IPS-18a (cell line): ENCODE measurements at regions not wholly inside any gene's neighbourhood (a gene's known extent, or its start where the extent isn't known, plus 50 kb on each side); places are given as distances from the start of the nearest gene placed in this dataset.
"Not testable (repeated sequence)": the region's sequence is repeated elsewhere in the genome, so short reads cannot be mapped to it uniquely, and the experiment has no call there.

Experiments used
- H3K27ac ChIP-seq: one replicate; pipeline ENCODE4 v1.5.1; 2013; ENCODE audit warnings: low read length
- H3K27me3 ChIP-seq: one replicate; pipeline ENCODE4 v1.6.1; 2013; ENCODE audit warnings: mild to moderate bottlenecking, low read length; ENCODE audit not compliant: control insufficient read depth, insufficient read depth
- H3K36me3 ChIP-seq: one replicate; pipeline ENCODE4 v1.6.1; 2013; ENCODE audit warnings: low read depth, low read length; ENCODE audit not compliant: control insufficient read depth
- H3K4me1 ChIP-seq: one replicate; pipeline ENCODE4 v1.6.1; 2013; ENCODE audit warnings: low read depth, low read length; ENCODE audit not compliant: control insufficient read depth
- H3K4me3 ChIP-seq: one replicate; pipeline ENCODE4 v1.5.1; 2013; ENCODE audit warnings: low read length
- H3K9ac ChIP-seq: one replicate; pipeline ENCODE4 v1.6.1; 2013; ENCODE audit warnings: mild to moderate bottlenecking, low read length, moderate library complexity
- H3K9me3 ChIP-seq: one replicate; pipeline ENCODE4 v1.6.1; 2013; ENCODE audit warnings: low read depth, low read length; ENCODE audit not compliant: control insufficient read depth

DNA sequence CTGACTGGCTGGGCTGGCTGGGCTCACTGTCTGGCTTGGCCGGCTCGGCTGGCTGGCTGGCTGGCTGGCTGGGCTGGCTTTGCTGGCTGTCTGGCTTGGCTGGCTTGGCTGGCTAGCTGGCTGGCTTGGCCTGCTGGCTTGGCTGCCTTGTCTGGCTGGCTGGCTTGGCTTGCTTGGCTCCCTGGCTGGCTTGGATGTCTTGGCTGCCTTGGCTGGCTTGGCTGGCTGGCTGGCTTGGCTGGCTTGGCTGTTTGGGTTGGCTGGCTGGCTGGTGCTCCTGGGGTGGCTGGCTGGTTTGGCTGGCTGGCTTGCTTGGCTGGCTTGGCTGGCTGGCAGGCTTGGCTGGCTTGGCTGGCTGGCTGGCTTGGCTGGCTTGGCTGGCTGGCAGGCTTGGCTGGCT is 2836.9 kb downstream of the RPIA start:
- not testable (repeated sequence) for H3K27me3 ChIP-seq, H3K36me3 ChIP-seq, H3K9me3 ChIP-seq, H3K4me1 ChIP-seq, H3K4me3 ChIP-seq, H3K9ac ChIP-seq, H3K27ac ChIP-seq

DNA sequence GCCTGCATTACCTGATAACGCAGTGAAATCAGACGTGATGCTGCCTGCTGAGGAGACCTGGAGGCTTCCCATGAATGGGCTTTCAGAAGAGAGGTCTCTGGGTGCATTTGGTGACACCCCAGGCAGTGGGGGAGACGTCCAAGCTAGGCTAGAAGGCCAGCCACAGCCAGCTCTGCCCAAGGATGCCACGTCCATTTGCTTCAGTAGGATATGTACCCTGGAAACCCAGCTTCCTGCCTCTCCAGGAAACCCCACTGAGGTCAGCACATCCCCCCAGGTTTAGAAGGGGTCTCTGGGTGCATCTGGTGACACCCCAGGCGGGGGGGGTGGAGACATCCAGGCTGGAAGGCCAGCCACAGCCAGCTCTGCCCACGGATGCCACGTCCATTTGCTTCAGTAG is 2844.6 kb downstream of the RPIA start:
- H3K9ac ChIP-seq, H3K4me1 ChIP-seq, H3K27me3 ChIP-seq, H3K27ac ChIP-seq, H3K36me3 ChIP-seq, H3K9me3 ChIP-seq, H3K4me3 ChIP-seq: not testable (repeated sequence)

DNA sequence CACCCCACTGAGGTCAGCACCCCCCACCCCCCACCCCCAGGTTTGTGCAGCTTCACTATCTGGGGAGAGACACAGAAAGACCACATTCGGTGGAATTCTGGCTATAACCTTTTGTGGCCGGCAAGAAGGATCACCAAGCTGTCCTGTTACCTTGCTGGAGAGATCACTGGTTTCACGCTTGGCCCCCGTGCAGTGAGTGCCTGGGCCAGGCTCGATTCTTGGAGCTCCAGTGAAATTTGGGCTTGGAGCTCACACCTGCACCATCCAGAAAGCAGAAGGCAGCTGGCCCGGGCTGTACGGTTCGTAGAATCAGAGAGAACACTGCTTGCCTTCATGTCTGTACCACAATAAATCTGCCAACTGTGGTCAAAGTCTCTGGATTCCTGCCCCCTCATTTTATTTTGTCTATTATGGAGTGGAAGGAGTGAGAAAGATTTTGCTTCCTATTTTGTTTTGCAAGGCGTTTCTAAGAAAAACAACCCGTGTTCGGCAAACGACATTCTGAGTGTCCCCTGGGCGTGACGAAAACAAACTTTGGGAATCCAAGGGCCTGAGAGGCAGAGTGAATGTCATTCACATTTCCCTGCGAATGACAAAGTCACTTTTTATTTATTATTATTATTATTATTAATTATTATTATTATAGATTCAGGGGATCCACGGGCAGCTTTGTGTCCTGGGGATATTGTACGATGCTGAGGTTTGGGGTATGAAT is 2845.2 kb downstream of the RPIA start:
- H3K27ac ChIP-seq, H3K9ac ChIP-seq, H3K4me3 ChIP-seq, H3K9me3 ChIP-seq, H3K36me3 ChIP-seq, H3K27me3 ChIP-seq, H3K4me1 ChIP-seq: not testable (repeated sequence)

DNA sequence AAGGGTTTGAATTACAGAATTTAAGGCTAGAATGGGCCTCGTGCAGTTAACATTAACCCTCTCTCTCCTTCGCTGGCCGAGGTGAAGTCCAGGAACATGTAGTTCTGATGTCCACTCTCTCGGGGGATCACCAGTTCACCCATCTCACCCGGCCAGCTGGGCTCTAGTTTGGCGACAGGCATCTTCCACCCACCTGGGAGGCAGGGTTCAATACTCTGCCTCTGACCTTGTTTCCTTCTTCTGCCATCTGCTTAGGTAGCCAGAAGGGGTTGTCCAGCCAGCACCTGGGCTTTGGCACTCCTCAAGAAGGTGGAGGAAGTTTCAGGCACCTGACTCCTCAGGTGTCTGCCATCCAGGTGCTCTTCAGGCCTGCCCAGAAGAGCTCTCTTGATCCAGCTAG is 2857.8 kb downstream of the RPIA start:
- not testable (repeated sequence) for H3K27me3 ChIP-seq, H3K4me1 ChIP-seq, H3K36me3 ChIP-seq, H3K9me3 ChIP-seq, H3K9ac ChIP-seq, H3K4me3 ChIP-seq, H3K27ac ChIP-seq

DNA sequence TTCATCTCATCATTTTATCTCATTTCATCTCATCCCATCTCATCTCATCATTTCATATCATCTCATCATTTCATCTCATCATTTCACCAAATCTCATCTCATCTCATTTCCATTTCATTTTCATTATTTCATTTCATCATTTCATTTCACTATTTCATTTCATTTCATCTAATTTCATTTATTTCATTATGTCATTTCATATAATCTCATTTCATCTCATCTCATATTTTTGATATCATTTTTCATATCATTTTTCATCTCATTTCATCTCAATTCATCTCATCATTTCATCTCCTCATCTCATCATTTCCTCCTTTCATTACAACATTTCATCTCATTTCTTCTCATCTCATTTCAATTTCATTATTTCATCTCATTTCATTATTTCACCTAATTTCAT is 2866.8 kb downstream of the RPIA start:
- H3K27ac ChIP-seq, H3K36me3 ChIP-seq, H3K27me3 ChIP-seq, H3K9me3 ChIP-seq, H3K4me1 ChIP-seq, H3K9ac ChIP-seq, H3K4me3 ChIP-seq: not testable (repeated sequence)

DNA sequence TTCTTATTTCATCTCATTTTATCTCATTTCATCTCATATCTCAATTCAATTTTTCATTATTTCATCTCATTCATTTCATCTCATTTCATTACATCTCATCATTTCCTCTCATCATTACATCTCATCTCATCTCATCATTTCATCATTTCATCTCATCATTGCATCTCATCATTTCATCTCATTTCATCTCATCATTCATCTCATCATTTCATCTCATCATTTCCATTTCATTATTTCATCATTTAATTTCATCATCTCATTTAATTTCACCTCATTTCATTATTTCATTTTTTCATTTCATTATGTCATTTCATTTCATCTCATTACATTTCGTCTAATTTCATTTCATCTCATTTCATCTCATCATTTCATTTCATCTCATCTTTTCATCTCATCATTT is 2867.8 kb downstream of the RPIA start:
- not testable (repeated sequence) for H3K9me3 ChIP-seq, H3K36me3 ChIP-seq, H3K4me1 ChIP-seq, H3K27ac ChIP-seq, H3K27me3 ChIP-seq, H3K4me3 ChIP-seq, H3K9ac ChIP-seq

DNA sequence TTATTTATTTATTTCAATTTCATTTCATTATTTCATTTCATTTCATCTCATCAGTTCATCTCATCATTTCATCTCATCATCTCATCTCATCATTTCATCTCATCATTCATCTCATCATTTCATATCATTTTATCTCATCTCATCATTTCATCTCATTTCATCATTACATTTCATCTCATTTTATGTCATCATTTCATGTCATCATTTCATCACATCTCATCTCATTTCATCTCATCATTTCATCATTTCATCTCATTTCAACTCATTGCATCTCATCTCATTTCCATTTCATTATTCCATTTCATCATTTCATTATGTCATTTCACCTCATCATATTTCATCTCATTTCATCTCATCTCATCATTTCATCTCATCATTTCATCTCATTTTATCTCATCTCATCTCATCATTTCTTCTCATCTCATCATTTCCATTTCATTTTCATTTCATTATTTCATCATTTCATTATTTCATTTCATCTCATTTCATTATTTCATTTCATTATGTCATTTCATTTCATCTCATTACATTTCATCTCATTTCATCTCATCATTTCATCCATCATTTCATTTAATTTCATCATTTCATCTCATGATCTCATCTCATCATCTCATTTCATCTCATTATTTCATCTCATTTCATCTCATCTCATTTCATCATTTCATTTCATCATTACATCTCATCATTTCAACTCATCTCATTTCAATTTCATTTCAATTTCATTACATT is 2868.6 kb downstream of the RPIA start:
- H3K9me3 ChIP-seq, H3K9ac ChIP-seq, H3K4me1 ChIP-seq, H3K36me3 ChIP-seq, H3K27me3 ChIP-seq, H3K4me3 ChIP-seq, H3K27ac ChIP-seq: not testable (repeated sequence)

DNA sequence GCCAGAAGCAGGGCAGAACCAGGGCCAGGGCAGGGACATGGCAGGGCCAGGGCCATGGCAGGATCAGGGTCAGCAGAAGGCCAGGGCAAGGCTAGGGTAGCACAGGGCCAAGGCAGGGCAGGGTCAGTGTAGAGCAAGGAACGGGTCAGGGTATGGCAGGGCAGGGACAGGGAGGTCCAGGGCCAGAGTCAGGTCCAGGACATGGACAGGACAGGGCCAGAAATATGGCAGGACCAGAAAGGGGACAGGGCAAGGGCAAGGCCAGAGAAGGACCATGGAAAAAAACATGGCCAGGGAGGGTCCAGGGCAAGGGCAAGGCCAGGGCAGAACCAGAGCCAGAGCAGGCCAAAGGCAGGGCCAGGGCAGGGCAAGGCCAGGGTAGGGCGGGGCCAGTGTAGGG is 2870.7 kb downstream of the RPIA start:
- H3K36me3 ChIP-seq, H3K4me3 ChIP-seq, H3K9me3 ChIP-seq, H3K27ac ChIP-seq, H3K9ac ChIP-seq, H3K27me3 ChIP-seq, H3K4me1 ChIP-seq: not testable (repeated sequence)

DNA sequence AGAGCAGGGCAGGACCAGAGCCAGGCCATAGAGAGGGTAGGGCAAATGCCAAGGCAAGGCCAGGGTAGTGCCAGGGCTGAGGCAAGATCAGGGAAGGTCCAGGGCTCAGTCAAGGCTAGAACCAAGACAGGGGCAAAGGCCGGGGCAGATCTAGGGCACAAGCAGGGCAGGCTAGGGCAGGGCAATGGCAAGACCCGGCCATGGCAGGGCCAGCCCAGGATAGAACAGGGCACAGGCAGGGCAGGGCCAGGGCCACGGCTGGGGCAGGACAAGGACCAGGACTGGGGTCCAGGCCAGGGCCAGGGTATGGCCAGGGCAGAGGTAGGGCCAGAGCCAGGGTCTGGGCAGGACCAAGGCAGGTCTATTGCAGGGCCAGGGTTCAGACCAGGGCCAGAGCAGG is 2873.2 kb downstream of the RPIA start:
- H3K9ac ChIP-seq, H3K4me1 ChIP-seq: not testable (repeated sequence)

DNA sequence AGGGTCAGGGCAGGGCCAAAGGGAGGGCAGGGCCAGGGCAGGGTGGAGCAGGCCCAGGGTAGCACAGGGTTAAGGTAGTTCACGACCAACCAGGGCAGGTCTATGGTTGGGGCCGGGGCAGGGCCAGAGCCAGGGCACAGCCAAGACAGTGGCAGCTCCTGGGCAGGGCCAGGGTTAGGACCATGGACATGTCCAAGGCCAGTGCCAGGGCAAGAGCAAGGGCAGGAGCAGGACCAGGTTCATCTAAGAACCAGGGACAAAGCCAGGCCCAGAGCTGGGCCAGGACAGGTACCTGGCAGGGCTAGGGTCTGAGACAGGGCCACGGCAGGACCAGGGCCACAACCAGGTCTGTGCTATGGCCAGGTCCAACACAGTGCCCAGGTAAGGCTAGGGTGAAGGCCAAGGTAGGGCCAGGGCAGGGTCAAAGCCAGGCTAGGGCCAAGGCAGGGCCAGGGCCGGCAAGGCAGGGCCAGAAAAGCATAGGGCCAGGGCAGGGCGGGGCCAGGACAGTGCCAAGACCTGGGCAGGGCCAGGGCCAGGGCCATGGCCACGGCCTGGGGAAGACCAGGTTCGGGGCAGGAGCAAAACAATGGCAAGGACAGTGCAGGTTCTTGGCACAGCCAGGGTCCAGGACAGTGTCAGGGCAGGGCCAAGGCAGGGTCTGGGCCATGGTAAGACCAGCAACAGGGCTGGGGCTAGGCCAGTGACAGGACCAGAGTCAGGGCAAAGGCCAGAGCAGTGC is 2874.4 kb downstream of the RPIA start:
- H3K4me1 ChIP-seq, H3K4me3 ChIP-seq, H3K27ac ChIP-seq, H3K9me3 ChIP-seq, H3K36me3 ChIP-seq, H3K9ac ChIP-seq, H3K27me3 ChIP-seq: not testable (repeated sequence)

More for the DNA sequence above, 2873.2 kb downstream of the RPIA start:
- not testable (repeated sequence) for H3K4me3 ChIP-seq, H3K27ac ChIP-seq, H3K27me3 ChIP-seq, H3K36me3 ChIP-seq, H3K9me3 ChIP-seq

DNA sequence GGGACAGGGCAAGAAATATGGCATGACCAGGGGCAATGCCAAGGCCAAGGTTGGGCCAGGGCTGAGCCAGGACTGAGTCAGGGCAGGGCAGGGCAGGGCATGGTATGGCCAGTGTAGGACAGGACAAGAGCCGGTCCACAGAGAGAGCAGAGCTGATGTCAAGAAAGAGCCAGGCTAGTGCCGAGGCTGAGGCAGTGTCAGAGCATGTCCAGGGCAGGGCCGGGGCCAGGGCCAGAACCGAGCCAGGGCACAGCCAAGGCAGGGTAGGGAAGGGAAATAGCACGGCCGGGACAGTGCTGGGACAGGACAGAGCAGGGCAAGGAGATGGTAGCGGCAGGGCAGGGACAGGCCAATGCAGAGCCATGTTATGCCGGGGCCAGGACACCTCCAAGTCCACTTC is 2875.1 kb downstream of the RPIA start:
- not testable (repeated sequence) for H3K27ac ChIP-seq, H3K4me3 ChIP-seq, H3K9ac ChIP-seq, H3K4me1 ChIP-seq, H3K9me3 ChIP-seq, H3K27me3 ChIP-seq, H3K36me3 ChIP-seq
